ENCODE measurements at regions not wholly inside any gene's neighbourhood (a gene's known extent, or its start where the extent isn't known, plus 50 kb on each side); places are given as distances from the start of the nearest gene placed in this dataset.
"Not testable (repeated sequence)": the region's sequence is repeated elsewhere in the genome, so short reads cannot be mapped to it uniquely, and the experiment has no call there.

GRCh38 chr6:166705069-166705468 is 78.0 kb upstream of the RPS6KA2 start:
- H3K27me3 ChIP-seq (replicated peaks): peaks cover 4% of the 10 kb centered on the region
- no peak for DNase-seq
- no peaks in the 10 kb centered on the region for H3K36me3 ChIP-seq (replicated peaks)
- H3K27ac ChIP-seq: no peak overlapping the region
- no peak for TF ChIP-seq CTCF (IDR thresholded peaks at IDR 0.05; ENCODE audit: low read depth, low read length, missing control alignments)
- H3K4me3 ChIP-seq (ENCODE audit: low read depth, low read length): no peak overlapping the region
- in situ Hi-C loops (cut with HindIII; ENCODE audit: low pct_ligation_motif_present, low sequenced_read_pairs): no loop called here

- Histone ChIP-seq H3K27me3 (replicated peaks) (peaks cover 4% of the 10 kb centered on the region), H3K4me3 (ENCODE audit: low read depth, low read length) (no peak overlapping the region), H3K36me3 (replicated peaks) (no peaks in the 10 kb centered on the region), H3K27ac (no peak overlapping the region)
- DNase-seq: no peak
- TF ChIP-seq CTCF (IDR thresholded peaks at IDR 0.05; ENCODE audit: low read depth, low read length, missing control alignments): no peak
- in situ Hi-C loops (cut with HindIII; ENCODE audit: low pct_ligation_motif_present, low sequenced_read_pairs): no loop called here
Measured at GRCh38 chr6:166704171-166704570, 77.1 kb upstream of the RPS6KA2 start.

- H3K27ac ChIP-seq: no peak overlapping the region
- no peak overlapping the region for H3K4me3 ChIP-seq (ENCODE audit: low read depth, low read length)
- in situ Hi-C loops (cut with HindIII; ENCODE audit: low pct_ligation_motif_present, low sequenced_read_pairs): no loop called here
- TF ChIP-seq CTCF (IDR thresholded peaks at IDR 0.05; ENCODE audit: low read depth, low read length, missing control alignments): no peak
- DNase-seq: no peak
- peaks cover 4% of the 10 kb centered on the region for H3K27me3 ChIP-seq (replicated peaks)
- no peaks in the 10 kb centered on the region for H3K36me3 ChIP-seq (replicated peaks)
Measured at GRCh38 chr6:166703149-166703710, 76.2 kb upstream of the RPS6KA2 start.

DNA sequence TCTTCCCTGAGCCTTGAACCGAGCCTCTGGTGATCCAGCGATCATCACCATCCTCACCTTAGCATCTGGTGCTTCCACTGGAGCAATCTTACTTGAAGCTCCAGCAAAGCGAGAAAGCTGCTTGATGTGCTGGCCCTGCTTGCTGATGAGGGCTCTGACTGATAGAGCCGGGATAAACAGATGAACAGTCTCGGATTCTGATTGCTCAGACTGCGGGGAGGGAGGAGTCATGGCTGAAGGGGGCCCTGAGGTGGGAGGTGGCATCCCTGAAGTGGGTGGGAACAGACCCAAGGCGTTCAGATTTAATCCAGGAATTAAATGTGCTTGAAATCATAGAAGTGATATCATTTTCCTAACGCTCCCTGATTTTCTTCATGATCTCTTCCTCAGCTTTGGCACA is 74.4 kb upstream of the RPS6KA2 start:
- DNase-seq; in situ Hi-C loops (cut with HindIII; ENCODE audit: low pct_ligation_motif_present, low sequenced_read_pairs): not testable (repeated sequence)

GRCh38 chr6:166700871-166701270 is 73.8 kb upstream of the RPS6KA2 start:
- H3K27ac ChIP-seq; DNase-seq; H3K27me3 ChIP-seq (replicated peaks); H3K36me3 ChIP-seq (replicated peaks); H3K4me3 ChIP-seq (ENCODE audit: low read depth, low read length); in situ Hi-C loops (cut with HindIII; ENCODE audit: low pct_ligation_motif_present, low sequenced_read_pairs): not testable (repeated sequence)

More for the DNA sequence above, 74.4 kb upstream of the RPS6KA2 start:
- not testable (repeated sequence) for H3K36me3 ChIP-seq (replicated peaks); H3K4me3 ChIP-seq (ENCODE audit: low read depth, low read length); H3K27ac ChIP-seq; H3K27me3 ChIP-seq (replicated peaks)

DNA sequence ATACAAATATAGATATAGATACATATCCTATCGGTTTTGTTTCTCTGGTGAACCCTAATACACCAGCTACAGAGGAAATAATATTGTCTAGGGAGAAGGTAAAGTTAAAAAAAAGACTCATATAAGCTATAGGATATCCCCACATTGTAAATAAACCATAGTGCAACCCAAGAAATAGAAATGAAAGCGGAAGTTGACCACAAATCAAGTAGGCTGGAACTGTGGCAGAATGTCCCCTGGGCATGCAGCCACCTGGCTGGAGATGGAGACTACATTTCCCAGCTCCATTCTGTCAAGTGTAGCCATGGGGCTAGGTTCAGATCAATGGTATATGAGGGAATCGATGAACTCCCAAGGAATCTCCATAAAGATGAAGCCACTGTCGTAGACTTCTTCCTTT is 70.1 kb upstream of the RPS6KA2 start:
- H3K36me3 ChIP-seq (replicated peaks): no peaks in the 10 kb centered on the region
- H3K4me3 ChIP-seq (ENCODE audit: low read depth, low read length): no peak overlapping the region
- no peak overlapping the region for H3K27ac ChIP-seq
- no peak for DNase-seq
- peaks cover 4% of the 10 kb centered on the region for H3K27me3 ChIP-seq (replicated peaks)
- TF ChIP-seq CTCF (IDR thresholded peaks at IDR 0.05; ENCODE audit: low read depth, low read length, missing control alignments): no peak
- in situ Hi-C loops (cut with HindIII; ENCODE audit: low pct_ligation_motif_present, low sequenced_read_pairs): no loop called here

GRCh38 chr6:166693880-166694279 is 66.8 kb upstream of the RPS6KA2 start:
- DNase-seq: no peak
- H3K4me3 ChIP-seq (ENCODE audit: low read depth, low read length): no peak overlapping the region
- in situ Hi-C loops (cut with HindIII; ENCODE audit: low pct_ligation_motif_present, low sequenced_read_pairs): no loop called here
- H3K36me3 ChIP-seq (replicated peaks): no peaks in the 10 kb centered on the region
- TF ChIP-seq CTCF (IDR thresholded peaks at IDR 0.05; ENCODE audit: low read depth, low read length, missing control alignments): no peak
- no peaks in the 10 kb centered on the region for H3K27me3 ChIP-seq (replicated peaks)
- no peak overlapping the region for H3K27ac ChIP-seq
